NT2/D1 (cell line): ENCODE measurements at regions not wholly inside any gene's neighbourhood (a gene's known extent, or its start where the extent isn't known, plus 50 kb on each side); places are given as distances from the start of the nearest gene placed in this dataset.

ENCODE experiments used
- DNase-seq: peaks from one replicate; pipeline ENCODE4 v3.0.0-alpha.2; 2011; ENCODE audit warnings: low read depth, low spot score
- H3K27me3 ChIP-seq: 2 replicates; pipeline ENCODE4 v1.6.0; 2011; ENCODE audit warnings: mild to moderate bottlenecking; ENCODE audit not compliant: insufficient read length, insufficient read depth
- H3K36me3 ChIP-seq: 2 replicates; pipeline ENCODE4 v1.6.1; 2011; ENCODE audit warnings: mild to moderate bottlenecking, low read length, mixed read lengths; ENCODE audit not compliant: insufficient read depth, insufficient read length
- H3K4me1 ChIP-seq: 2 replicates; pipeline ENCODE4 v1.5.1; 2011; ENCODE audit not compliant: insufficient read depth, insufficient read length
- H3K4me3 ChIP-seq: 2 replicates; pipeline ENCODE4 v1.5.1; 2011; ENCODE audit warnings: low read depth; ENCODE audit not compliant: insufficient read length
- H3K9ac ChIP-seq: 2 replicates; pipeline ENCODE4 v1.6.0; 2011; ENCODE audit warnings: low read depth; ENCODE audit not compliant: insufficient read length
- H3K9me3 ChIP-seq: 2 replicates; pipeline ENCODE4 v1.5.1; 2011; ENCODE audit warnings: mild to moderate bottlenecking, low read length; ENCODE audit not compliant: insufficient read depth
- SUZ12 ChIP-seq: IDR thresholded peaks from 2 replicates; pipeline ENCODE4 v1.6.1; 2011; ENCODE audit not compliant: insufficient read length, insufficient read depth; ENCODE audit errors: extremely low read depth
- YY1 ChIP-seq: IDR thresholded peaks from 2 replicates; pipeline ENCODE4 v1.6.1; 2011; ENCODE audit not compliant: insufficient read length, insufficient read depth
- ZNF274 ChIP-seq: IDR thresholded peaks from 2 replicates; pipeline ENCODE4 v1.6.1; 2011; ENCODE audit warnings: mild to moderate bottlenecking, low read depth, low read length

DNA sequence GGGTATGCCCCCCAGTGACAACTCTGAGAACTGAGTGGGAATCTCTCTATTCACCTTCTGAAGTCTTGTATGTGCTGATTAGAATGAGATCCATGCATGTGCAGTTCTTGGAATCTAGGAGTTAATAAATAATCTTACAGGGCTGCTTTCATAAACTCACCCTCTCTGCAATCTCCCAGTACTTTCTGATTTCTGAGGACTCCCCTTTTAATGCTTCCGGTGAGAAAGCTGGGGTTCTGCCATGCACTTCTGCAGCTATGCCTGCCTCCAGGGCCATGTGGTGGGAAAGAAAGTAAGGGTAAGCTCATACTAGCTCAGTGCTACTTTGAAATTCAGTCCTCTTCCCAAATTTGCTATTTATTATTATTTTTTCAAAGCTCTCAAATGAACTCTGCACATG, 432.9 kb downstream of the MTX2 start:
- no peaks in the 10 kb centered on the region for H3K36me3 ChIP-seq
- no peaks in the 10 kb centered on the region for H3K9me3 ChIP-seq
- DNase-seq: no peak
- H3K27me3 ChIP-seq: no peaks in the 10 kb centered on the region
- TF ChIP-seq YY1 (no peak), SUZ12 (no peak), ZNF274 (no peak)
- no peaks in the 10 kb centered on the region for H3K4me1 ChIP-seq
- H3K9ac ChIP-seq: no peak overlapping the region
- no peak overlapping the region for H3K4me3 ChIP-seq

GRCh38 chr2:176704282-176704858, 435.1 kb downstream of the MTX2 start:
- no peak for DNase-seq
- no peak overlapping the region for H3K4me3 ChIP-seq
- no peak overlapping the region for H3K9ac ChIP-seq
- no peaks in the 10 kb centered on the region for H3K4me1 ChIP-seq
- no peaks in the 10 kb centered on the region for H3K27me3 ChIP-seq
- no peaks in the 10 kb centered on the region for H3K36me3 ChIP-seq
- no peaks in the 10 kb centered on the region for H3K9me3 ChIP-seq
- TF ChIP-seq ZNF274 (no peak), SUZ12 (no peak), YY1 (no peak)

DNA sequence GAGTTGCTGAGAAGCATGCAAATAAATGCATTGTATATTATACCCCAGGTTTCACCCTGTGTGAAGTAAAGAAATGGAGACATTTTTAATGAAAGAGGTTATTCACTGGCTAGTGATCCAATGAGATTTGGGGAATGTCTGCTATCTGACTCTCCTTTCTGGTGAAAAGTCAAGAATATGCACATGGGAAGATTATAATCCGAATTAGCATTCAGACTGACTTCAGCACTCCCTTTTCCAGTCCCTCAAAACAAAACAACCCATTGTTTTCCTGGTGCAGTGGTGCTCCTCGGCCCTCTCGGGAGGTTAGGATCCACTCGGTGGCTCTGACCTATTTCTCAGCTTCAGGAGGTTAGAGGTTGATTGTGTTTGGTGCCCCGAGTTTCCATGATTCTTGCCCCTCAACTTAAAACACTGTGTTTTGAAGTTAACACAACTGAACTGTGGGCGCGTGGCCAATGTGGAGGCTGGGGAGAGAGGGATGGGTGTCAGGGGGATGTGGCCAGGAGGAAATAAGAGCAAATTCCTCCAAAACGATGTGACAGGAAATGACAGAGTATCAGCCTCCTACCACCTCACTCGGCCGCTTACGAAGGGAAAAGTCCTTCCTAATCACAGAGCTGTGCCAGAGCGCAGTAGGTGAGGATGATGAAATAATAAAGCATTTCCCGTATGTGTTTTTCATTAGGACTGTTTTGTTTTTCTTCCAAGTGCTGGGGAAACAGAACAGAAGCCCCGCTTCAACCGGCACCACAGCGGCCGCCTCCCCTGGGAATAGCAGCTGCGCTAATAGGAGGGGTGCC, 440.1 kb downstream of the MTX2 start:
- no peak overlapping the region for H3K9ac ChIP-seq
- TF ChIP-seq YY1: no peak
- no peak for TF ChIP-seq SUZ12
- TF ChIP-seq ZNF274: no peak
- H3K9me3 ChIP-seq: no peaks in the 10 kb centered on the region
- H3K36me3 ChIP-seq: no peaks in the 10 kb centered on the region
- H3K27me3 ChIP-seq: no peaks in the 10 kb centered on the region
- H3K4me3 ChIP-seq: no peak overlapping the region
- H3K4me1 ChIP-seq: no peaks in the 10 kb centered on the region
- DNase-seq: no peak

DNA sequence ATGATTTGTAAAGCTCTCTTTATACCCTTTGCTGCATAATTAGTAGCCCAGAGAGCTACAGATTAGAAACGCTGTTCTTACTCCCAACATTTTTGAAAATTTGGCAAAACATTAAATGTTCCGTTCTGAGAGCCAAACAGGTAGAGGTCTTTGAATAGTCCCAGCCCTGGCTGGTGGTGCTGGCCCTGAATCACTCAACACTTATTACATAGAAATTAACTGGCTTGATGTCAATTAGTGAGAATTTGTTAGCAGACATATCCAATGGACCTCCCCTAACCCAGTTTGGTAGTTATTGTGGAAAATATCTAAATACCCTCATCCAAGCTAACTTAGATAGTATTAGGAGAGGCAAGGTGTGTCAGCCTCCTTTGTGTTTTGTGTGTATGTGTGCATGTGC, 440.7 kb downstream of the MTX2 start:
- TF ChIP-seq YY1 (no peak), ZNF274 (no peak), SUZ12 (no peak)
- Histone ChIP-seq H3K9ac (no peak overlapping the region), H3K4me1 (no peaks in the 10 kb centered on the region), H3K27me3 (no peaks in the 10 kb centered on the region), H3K36me3 (no peaks in the 10 kb centered on the region), H3K4me3 (no peak overlapping the region), H3K9me3 (no peaks in the 10 kb centered on the region)
- DNase-seq: no peak

DNA sequence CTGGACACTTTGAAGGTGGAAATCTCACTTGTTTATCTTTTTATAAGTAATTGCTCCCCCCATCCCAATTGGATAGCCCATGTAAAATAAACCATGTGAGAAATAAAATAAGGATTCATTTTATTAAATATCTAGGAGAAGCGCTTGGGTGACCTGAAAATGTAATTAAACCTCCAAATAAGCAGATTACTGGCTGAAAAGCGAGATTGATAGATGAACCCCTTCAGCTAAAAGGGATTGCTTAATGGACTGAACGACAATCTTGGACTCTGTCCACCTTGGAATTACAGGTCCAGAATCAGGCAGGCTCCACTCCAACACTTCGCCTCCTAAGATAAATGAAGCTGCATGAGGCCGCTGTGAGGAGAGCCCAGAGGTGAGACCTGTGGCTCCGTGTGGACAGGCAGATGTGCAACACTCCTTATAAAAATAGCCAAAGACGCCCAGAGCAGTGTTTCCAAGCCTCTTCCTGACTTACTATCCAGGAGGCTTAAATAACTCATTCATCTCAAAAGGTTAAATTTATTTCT, 441.5 kb downstream of the MTX2 start:
- no peaks in the 10 kb centered on the region for H3K4me1 ChIP-seq
- H3K9ac ChIP-seq: no peak overlapping the region
- H3K9me3 ChIP-seq: no peaks in the 10 kb centered on the region
- H3K4me3 ChIP-seq: no peak overlapping the region
- no peak for DNase-seq
- H3K36me3 ChIP-seq: no peaks in the 10 kb centered on the region
- TF ChIP-seq SUZ12 (no peak), ZNF274 (no peak), YY1 (no peak)
- no peaks in the 10 kb centered on the region for H3K27me3 ChIP-seq

DNA sequence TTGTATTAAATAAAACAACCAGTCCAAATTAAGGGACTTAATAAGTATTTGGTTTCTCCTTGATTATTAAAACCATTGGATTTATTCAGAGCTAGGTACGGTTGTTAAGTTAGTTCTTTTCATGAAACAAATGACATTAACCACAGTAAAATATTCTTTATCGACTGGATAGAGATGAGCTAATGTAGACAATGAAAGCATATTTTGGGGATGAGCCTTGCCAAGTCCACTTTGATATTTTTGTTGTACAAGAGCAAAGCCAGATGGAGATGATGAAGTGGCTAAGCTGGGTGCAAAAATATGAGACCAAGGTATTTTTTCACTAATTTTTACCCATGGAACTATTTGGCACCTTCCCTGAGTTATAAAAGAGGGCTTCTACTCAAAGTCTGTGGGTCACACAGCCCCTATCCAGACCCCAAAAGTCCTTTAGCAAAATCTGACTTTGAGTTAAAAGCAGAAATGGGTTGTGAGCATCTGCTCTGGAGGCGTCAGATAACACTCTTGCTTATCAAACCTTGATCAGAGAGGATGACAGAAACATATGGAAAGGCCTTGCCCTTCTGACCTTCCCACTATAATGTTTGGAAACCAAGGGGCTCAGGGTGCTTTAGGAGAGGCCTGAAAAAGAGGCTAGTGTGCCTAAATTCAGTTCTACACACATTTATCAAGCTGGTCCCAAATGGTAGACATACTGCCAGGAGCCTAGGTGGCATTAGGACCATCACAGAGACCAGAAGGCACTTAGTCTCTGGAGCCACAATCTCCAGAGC, 456.8 kb downstream of the MTX2 start:
- no peaks in the 10 kb centered on the region for H3K27me3 ChIP-seq
- H3K4me1 ChIP-seq: no peaks in the 10 kb centered on the region
- H3K9ac ChIP-seq: no peak overlapping the region
- no peak for TF ChIP-seq SUZ12
- no peak for DNase-seq
- no peaks in the 10 kb centered on the region for H3K36me3 ChIP-seq
- no peaks in the 10 kb centered on the region for H3K9me3 ChIP-seq
- H3K4me3 ChIP-seq: no peak overlapping the region

DNA sequence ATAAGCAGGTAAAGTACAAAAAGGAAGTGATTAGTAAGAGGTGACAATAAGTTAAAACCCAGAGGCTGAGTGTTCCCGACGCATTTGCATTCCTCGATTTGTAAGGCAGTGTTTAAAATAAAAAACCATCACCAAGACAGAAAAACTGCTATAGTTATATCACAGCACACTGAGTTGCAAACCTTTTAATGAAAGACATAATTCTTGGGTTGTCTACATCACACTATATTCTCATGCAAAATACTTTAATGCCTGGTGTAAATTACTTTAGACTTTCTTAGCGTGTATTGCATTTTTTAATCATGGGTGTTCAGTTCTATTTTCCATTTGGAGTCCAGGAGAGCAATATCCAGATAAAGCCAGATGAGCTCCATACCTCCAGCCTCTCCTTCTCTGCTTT, 458.5 kb downstream of the MTX2 start:
- Histone ChIP-seq H3K27me3 (no peaks in the 10 kb centered on the region), H3K4me1 (no peaks in the 10 kb centered on the region), H3K36me3 (no peaks in the 10 kb centered on the region), H3K9me3 (no peaks in the 10 kb centered on the region), H3K9ac (no peak overlapping the region), H3K4me3 (no peak overlapping the region)
- no peak for TF ChIP-seq YY1
- DNase-seq: no peak
